ENCODE measurements at regions not wholly inside any gene's neighbourhood (a gene's known extent, or its start where the extent isn't known, plus 50 kb on each side); places are given as distances from the start of the nearest gene placed in this dataset.

GRCh38 chr18:77772177-77772576, 522.5 kb downstream of the GALR1 start:
- H4K8ac ChIP-seq (ENCODE audit: low read length) = no peak overlapping the region
- H2BK15ac ChIP-seq (ENCODE audit: low read depth, poor library complexity, severe bottlenecking) = no peak overlapping the region
- H2BK5ac ChIP-seq (ENCODE audit: low read depth, low read length, poor library complexity, severe bottlenecking) = no peak overlapping the region
- H2BK12ac ChIP-seq (ENCODE audit: low read length in 2 of 2) = no peak overlapping the region
- H3K27me3 ChIP-seq (ENCODE audit: control insufficient read depth in 1 of 2, insufficient read depth in 1 of 2, low read length in 2 of 2) = no peaks in the 10 kb centered on the region
- H2AK5ac ChIP-seq (ENCODE audit: low read length, severe bottlenecking) = no peak overlapping the region
- H2AFZ ChIP-seq (ENCODE audit: low read depth, low read length) = no peak overlapping the region
- no peaks in the 10 kb centered on the region for H3K36me3 ChIP-seq (ENCODE audit: control insufficient read depth in 1 of 2, insufficient read depth in 2 of 2, low read depth in 1 of 2, low read length in 2 of 2)
- H2BK120ac ChIP-seq (ENCODE audit: low read depth, low read length) = no peak overlapping the region
- no peaks in the 10 kb centered on the region for H3K79me1 ChIP-seq (replicated peaks; ENCODE audit: low read length, poor library complexity, severe bottlenecking)
- 81% methylated on average over 5 of the region's 5 CpGs for WGBS
- H3K4me1 ChIP-seq (ENCODE audit: control insufficient read depth, insufficient read depth, low read depth, low read length) = no peaks in the 10 kb centered on the region
- H3K9ac ChIP-seq (ENCODE audit: low read length) = no peak overlapping the region
- H3K9me3 ChIP-seq (ENCODE audit: control insufficient read depth, low read length) = no peaks in the 10 kb centered on the region
- H3K23ac ChIP-seq (ENCODE audit: low read length in 2 of 2) = no peak overlapping the region
- no peak overlapping the region for H3K27ac ChIP-seq (ENCODE audit: low read length, poor library complexity, severe bottlenecking)
- H3K4me3 ChIP-seq (ENCODE audit: insufficient read depth in 1 of 2, low read depth in 1 of 2, low read length in 2 of 2) = no peak overlapping the region
- no peak for DNase-seq
- no peak overlapping the region for H3K4me2 ChIP-seq (ENCODE audit: low read length, poor library complexity, severe bottlenecking)
- no peak overlapping the region for H3K18ac ChIP-seq (ENCODE audit: low read depth in 1 of 2, low read length in 2 of 2)
- H4K91ac ChIP-seq (ENCODE audit: low read length) = no peak overlapping the region
- no peak overlapping the region for H3K14ac ChIP-seq (ENCODE audit: low read length in 2 of 2)
- H3K4ac ChIP-seq (ENCODE audit: low read depth in 1 of 2, low read length in 2 of 2) = no peak overlapping the region

- 80% methylated on average over 5 of the region's 12 CpGs for WGBS
- H2BK120ac ChIP-seq (ENCODE audit: low read depth, low read length) = no peak overlapping the region
- H3K36me3 ChIP-seq (ENCODE audit: control insufficient read depth in 1 of 2, insufficient read depth in 2 of 2, low read depth in 1 of 2, low read length in 2 of 2) = no peaks in the 10 kb centered on the region
- no peak overlapping the region for H2AK5ac ChIP-seq (ENCODE audit: low read length, severe bottlenecking)
- no peak overlapping the region for H3K4me2 ChIP-seq (ENCODE audit: low read length, poor library complexity, severe bottlenecking)
- no peak overlapping the region for H3K4me3 ChIP-seq (ENCODE audit: insufficient read depth in 1 of 2, low read depth in 1 of 2, low read length in 2 of 2)
- DNase-seq = no peak
- H3K27me3 ChIP-seq (ENCODE audit: control insufficient read depth in 1 of 2, insufficient read depth in 1 of 2, low read length in 2 of 2) = no peaks in the 10 kb centered on the region
- no peak overlapping the region for H4K8ac ChIP-seq (ENCODE audit: low read length)
- H2AFZ ChIP-seq (ENCODE audit: low read depth, low read length) = no peak overlapping the region
- no peak overlapping the region for H2BK5ac ChIP-seq (ENCODE audit: low read depth, low read length, poor library complexity, severe bottlenecking)
- H3K79me1 ChIP-seq (replicated peaks; ENCODE audit: low read length, poor library complexity, severe bottlenecking) = no peaks in the 10 kb centered on the region
- no peak overlapping the region for H3K27ac ChIP-seq (ENCODE audit: low read length, poor library complexity, severe bottlenecking)
- no peak overlapping the region for H3K23ac ChIP-seq (ENCODE audit: low read length in 2 of 2)
- no peak overlapping the region for H3K18ac ChIP-seq (ENCODE audit: low read depth in 1 of 2, low read length in 2 of 2)
- no peak overlapping the region for H2BK15ac ChIP-seq (ENCODE audit: low read depth, poor library complexity, severe bottlenecking)
- no peak overlapping the region for H3K9ac ChIP-seq (ENCODE audit: low read length)
- no peak overlapping the region for H4K91ac ChIP-seq (ENCODE audit: low read length)
- no peak overlapping the region for H2BK12ac ChIP-seq (ENCODE audit: low read length in 2 of 2)
- H3K4ac ChIP-seq (ENCODE audit: low read depth in 1 of 2, low read length in 2 of 2) = no peak overlapping the region
- no peak overlapping the region for H3K14ac ChIP-seq (ENCODE audit: low read length in 2 of 2)
- peaks cover 7% of the 10 kb centered on the region for H3K9me3 ChIP-seq (ENCODE audit: control insufficient read depth, low read length)
- no peaks in the 10 kb centered on the region for H3K4me1 ChIP-seq (ENCODE audit: control insufficient read depth, insufficient read depth, low read depth, low read length)
Observed at GRCh38 chr18:77776104-77776503, 526.5 kb downstream of the GALR1 start.

GRCh38 chr18:77777163-77777562, 527.5 kb downstream of the GALR1 start:
- H3K4me3 ChIP-seq (ENCODE audit: insufficient read depth in 1 of 2, low read depth in 1 of 2, low read length in 2 of 2) = no peak overlapping the region
- H3K9me3 ChIP-seq (ENCODE audit: control insufficient read depth, low read length) = peaks cover 7% of the 10 kb centered on the region
- WGBS = 90% methylated on average over 11 of the region's 11 CpGs
- H4K8ac ChIP-seq (ENCODE audit: low read length) = no peak overlapping the region
- no peaks in the 10 kb centered on the region for H3K79me1 ChIP-seq (replicated peaks; ENCODE audit: low read length, poor library complexity, severe bottlenecking)
- H2AK5ac ChIP-seq (ENCODE audit: low read length, severe bottlenecking) = no peak overlapping the region
- no peak overlapping the region for H2BK5ac ChIP-seq (ENCODE audit: low read depth, low read length, poor library complexity, severe bottlenecking)
- H3K4ac ChIP-seq (ENCODE audit: low read depth in 1 of 2, low read length in 2 of 2) = no peak overlapping the region
- no peak overlapping the region for H4K91ac ChIP-seq (ENCODE audit: low read length)
- H3K9ac ChIP-seq (ENCODE audit: low read length) = no peak overlapping the region
- no peaks in the 10 kb centered on the region for H3K4me1 ChIP-seq (ENCODE audit: control insufficient read depth, insufficient read depth, low read depth, low read length)
- no peak overlapping the region for H3K23ac ChIP-seq (ENCODE audit: low read length in 2 of 2)
- no peak overlapping the region for H2BK120ac ChIP-seq (ENCODE audit: low read depth, low read length)
- H2AFZ ChIP-seq (ENCODE audit: low read depth, low read length) = no peak overlapping the region
- no peaks in the 10 kb centered on the region for H3K27me3 ChIP-seq (ENCODE audit: control insufficient read depth in 1 of 2, insufficient read depth in 1 of 2, low read length in 2 of 2)
- no peak overlapping the region for H2BK12ac ChIP-seq (ENCODE audit: low read length in 2 of 2)
- no peaks in the 10 kb centered on the region for H3K36me3 ChIP-seq (ENCODE audit: control insufficient read depth in 1 of 2, insufficient read depth in 2 of 2, low read depth in 1 of 2, low read length in 2 of 2)
- DNase-seq = no peak
- no peak overlapping the region for H3K4me2 ChIP-seq (ENCODE audit: low read length, poor library complexity, severe bottlenecking)
- H3K27ac ChIP-seq (ENCODE audit: low read length, poor library complexity, severe bottlenecking) = no peak overlapping the region
- H3K14ac ChIP-seq (ENCODE audit: low read length in 2 of 2) = no peak overlapping the region
- no peak overlapping the region for H2BK15ac ChIP-seq (ENCODE audit: low read depth, poor library complexity, severe bottlenecking)
- H3K18ac ChIP-seq (ENCODE audit: low read depth in 1 of 2, low read length in 2 of 2) = no peak overlapping the region

GRCh38 chr18:77784759-77785379, 535.2 kb downstream of the GALR1 start:
- Histone ChIP-seq H3K9me3 (ENCODE audit: control insufficient read depth, low read length) (no peaks in the 10 kb centered on the region), H3K36me3 (ENCODE audit: control insufficient read depth in 1 of 2, insufficient read depth in 2 of 2, low read depth in 1 of 2, low read length in 2 of 2) (no peaks in the 10 kb centered on the region), H3K23ac (ENCODE audit: low read length in 2 of 2) (no peak overlapping the region), H3K27me3 (ENCODE audit: control insufficient read depth in 1 of 2, insufficient read depth in 1 of 2, low read length in 2 of 2) (no peaks in the 10 kb centered on the region), H2AK5ac (ENCODE audit: low read length, severe bottlenecking) (no peak overlapping the region), H2BK15ac (ENCODE audit: low read depth, poor library complexity, severe bottlenecking) (no peak overlapping the region), H3K4me3 (ENCODE audit: insufficient read depth in 1 of 2, low read depth in 1 of 2, low read length in 2 of 2) (no peak overlapping the region), H4K8ac (ENCODE audit: low read length) (no peak overlapping the region), H3K4me2 (ENCODE audit: low read length, poor library complexity, severe bottlenecking) (no peak overlapping the region), H2AFZ (ENCODE audit: low read depth, low read length) (no peak overlapping the region), H3K9ac (ENCODE audit: low read length) (no peak overlapping the region), H2BK12ac (ENCODE audit: low read length in 2 of 2) (no peak overlapping the region), H3K14ac (ENCODE audit: low read length in 2 of 2) (no peak overlapping the region), H3K4me1 (ENCODE audit: control insufficient read depth, insufficient read depth, low read depth, low read length) (no peaks in the 10 kb centered on the region), H3K27ac (ENCODE audit: low read length, poor library complexity, severe bottlenecking) (no peak overlapping the region), H3K4ac (ENCODE audit: low read depth in 1 of 2, low read length in 2 of 2) (no peak overlapping the region), H2BK120ac (ENCODE audit: low read depth, low read length) (no peak overlapping the region), H2BK5ac (ENCODE audit: low read depth, low read length, poor library complexity, severe bottlenecking) (no peak overlapping the region), H4K91ac (ENCODE audit: low read length) (no peak overlapping the region), H3K79me1 (replicated peaks; ENCODE audit: low read length, poor library complexity, severe bottlenecking) (no peaks in the 10 kb centered on the region), H3K18ac (ENCODE audit: low read depth in 1 of 2, low read length in 2 of 2) (no peak overlapping the region)
- 83% methylated on average over 18 of the region's 18 CpGs for WGBS
- no peak for DNase-seq

All from mesenchymal stem cell (in vitro differentiated cells and primary cell).